DND-41 (cell line): ENCODE measurements at regions not wholly inside any gene's neighbourhood (a gene's known extent, or its start where the extent isn't known, plus 50 kb on each side); places are given as distances from the start of the nearest gene placed in this dataset.

ENCODE experiments used
- ATAC-seq: fragments of 200-7000 bp; cut with Tn5 transposase; 3 replicates; pipeline ENCODE4 v1.9.1; 2021; ENCODE audit warnings: low read depth; ENCODE audit not compliant: insufficient read depth
- DNase-seq: peaks from one replicate; pipeline ENCODE4 v3.0.0-alpha.2; 2020
- H2AFZ ChIP-seq: 2 replicates; pipeline ENCODE4 v1.6.0; 2012; ENCODE audit warnings: low read depth, low read length
- H3K27ac ChIP-seq: 2 replicates; pipeline ENCODE4 v1.5.1; 2012; ENCODE audit warnings: low read length, inconsistent platforms
- H3K27me3 ChIP-seq: fragments of 200-600 bp; sonication (generic); 2 replicates; pipeline ENCODE4 v1.6.0; 2012; ENCODE audit warnings: low read length, mild to moderate bottlenecking, inconsistent platforms; ENCODE audit not compliant: insufficient read depth, poor library complexity
- H3K36me3 ChIP-seq: 2 replicates; pipeline ENCODE4 v1.5.1; 2012; ENCODE audit warnings: low read length, inconsistent platforms; ENCODE audit not compliant: insufficient read depth
- H3K4me1 ChIP-seq: 2 replicates; pipeline ENCODE4 v1.5.1; 2012; ENCODE audit warnings: mild to moderate bottlenecking, low read length; ENCODE audit not compliant: insufficient read depth
- H3K4me2 ChIP-seq: 2 replicates; pipeline ENCODE4 v1.6.0; 2012; ENCODE audit warnings: mild to moderate bottlenecking, moderate library complexity, low read length, inconsistent platforms; ENCODE audit not compliant: insufficient read depth
- H3K4me3 ChIP-seq, 2 experiments: fragments of 200-600 bp in 1 of 2; shearing (Covaris generic) in 1 of 2; 2 replicates each; pipeline ENCODE4 v1.5.1; 2012 to 2016; ENCODE audit warnings: inconsistent platforms in 2 of 2, low read length in 2 of 2, mild to moderate bottlenecking in 2 of 2, low read depth in 1 of 2, moderate library complexity in 1 of 2
- H3K79me2 ChIP-seq: 2 replicates; pipeline ENCODE4 v1.6.0; 2012; ENCODE audit warnings: low read length, inconsistent platforms; ENCODE audit not compliant: insufficient read depth
- H3K9ac ChIP-seq: 2 replicates; pipeline ENCODE4 v1.6.0; 2012; ENCODE audit warnings: low read depth, mild to moderate bottlenecking, inconsistent platforms, low read length, moderate library complexity
- H3K9me3 ChIP-seq: 2 replicates; pipeline ENCODE4 v1.5.1; 2012; ENCODE audit warnings: low read length, moderate library complexity, mild to moderate bottlenecking, inconsistent platforms; ENCODE audit not compliant: insufficient read depth, severe bottlenecking
- H4K20me1 ChIP-seq: 2 replicates; pipeline ENCODE4 v1.6.0; 2012; ENCODE audit warnings: low read length; ENCODE audit not compliant: insufficient read depth
- EZH2 ChIP-seq: IDR thresholded peaks from 3 replicates; pipeline ENCODE4 v1.6.1; 2012; ENCODE audit warnings: borderline replicate concordance, low read depth, mild to moderate bottlenecking, moderate library complexity, low read length, inconsistent platforms; ENCODE audit not compliant: severe bottlenecking
- TF ChIP-seq, protein P1 (sequence below): IDR thresholded peaks from 2 replicates; pipeline ENCODE4 v1.5.1; 2012; ENCODE audit warnings: borderline replicate concordance, low read length, moderate library complexity, mild to moderate bottlenecking; ENCODE audit not compliant: poor library complexity, severe bottlenecking; ENCODE audit errors: extremely low read depth

DNA sequence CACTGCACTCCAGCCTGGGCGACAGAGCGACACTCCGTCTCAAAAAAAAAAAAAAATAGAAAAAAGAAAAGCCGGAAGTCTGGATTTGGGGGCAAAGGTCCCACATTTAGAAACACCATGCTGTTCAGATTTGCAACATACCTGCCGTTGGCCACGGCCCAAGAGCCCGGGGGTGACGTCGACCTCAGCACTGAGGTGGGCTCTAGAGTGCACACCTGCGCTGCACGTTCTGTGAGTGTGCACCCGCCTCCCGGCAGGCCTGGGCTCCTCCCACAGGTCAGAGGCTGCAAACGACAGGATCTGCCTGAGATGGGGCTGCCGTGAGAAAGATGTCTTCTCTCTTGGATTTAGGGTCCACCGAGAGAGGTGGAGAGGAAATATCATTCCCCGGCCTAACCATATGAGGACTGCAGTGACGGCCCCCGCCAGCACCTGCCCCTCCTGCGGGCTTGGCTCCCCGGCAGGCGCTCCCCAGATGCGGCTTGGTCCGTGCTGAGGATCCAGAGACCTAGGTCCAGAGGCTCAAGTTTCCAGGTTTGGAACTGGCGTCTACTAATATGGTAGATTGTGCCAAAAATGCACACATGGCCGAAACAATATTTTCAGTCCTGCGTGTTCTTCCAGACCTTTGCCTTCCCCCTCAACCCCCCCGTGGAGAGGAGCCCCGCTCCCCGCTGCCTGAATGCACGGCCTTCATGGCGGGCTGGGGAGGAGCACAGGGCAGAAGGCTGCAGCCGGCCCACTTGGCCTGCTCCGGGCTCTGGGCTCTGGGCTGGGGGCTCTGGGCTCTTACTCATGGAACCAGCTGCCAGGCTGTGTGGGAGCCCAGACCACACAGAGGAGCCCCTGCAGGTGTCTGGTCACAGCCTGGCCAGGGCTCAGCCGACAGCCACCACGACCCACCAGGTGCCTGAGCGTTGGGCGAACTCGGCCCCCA, 58.8 kb upstream of the FBRSL1 start:
- no peak for TF ChIP-seq EZH2
- TF ChIP-seq, protein P1, sequence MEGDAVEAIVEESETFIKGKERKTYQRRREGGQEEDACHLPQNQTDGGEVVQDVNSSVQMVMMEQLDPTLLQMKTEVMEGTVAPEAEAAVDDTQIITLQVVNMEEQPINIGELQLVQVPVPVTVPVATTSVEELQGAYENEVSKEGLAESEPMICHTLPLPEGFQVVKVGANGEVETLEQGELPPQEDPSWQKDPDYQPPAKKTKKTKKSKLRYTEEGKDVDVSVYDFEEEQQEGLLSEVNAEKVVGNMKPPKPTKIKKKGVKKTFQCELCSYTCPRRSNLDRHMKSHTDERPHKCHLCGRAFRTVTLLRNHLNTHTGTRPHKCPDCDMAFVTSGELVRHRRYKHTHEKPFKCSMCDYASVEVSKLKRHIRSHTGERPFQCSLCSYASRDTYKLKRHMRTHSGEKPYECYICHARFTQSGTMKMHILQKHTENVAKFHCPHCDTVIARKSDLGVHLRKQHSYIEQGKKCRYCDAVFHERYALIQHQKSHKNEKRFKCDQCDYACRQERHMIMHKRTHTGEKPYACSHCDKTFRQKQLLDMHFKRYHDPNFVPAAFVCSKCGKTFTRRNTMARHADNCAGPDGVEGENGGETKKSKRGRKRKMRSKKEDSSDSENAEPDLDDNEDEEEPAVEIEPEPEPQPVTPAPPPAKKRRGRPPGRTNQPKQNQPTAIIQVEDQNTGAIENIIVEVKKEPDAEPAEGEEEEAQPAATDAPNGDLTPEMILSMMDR, result no peak
- no peaks in the 10 kb centered on the region for H3K27me3 ChIP-seq

DNA sequence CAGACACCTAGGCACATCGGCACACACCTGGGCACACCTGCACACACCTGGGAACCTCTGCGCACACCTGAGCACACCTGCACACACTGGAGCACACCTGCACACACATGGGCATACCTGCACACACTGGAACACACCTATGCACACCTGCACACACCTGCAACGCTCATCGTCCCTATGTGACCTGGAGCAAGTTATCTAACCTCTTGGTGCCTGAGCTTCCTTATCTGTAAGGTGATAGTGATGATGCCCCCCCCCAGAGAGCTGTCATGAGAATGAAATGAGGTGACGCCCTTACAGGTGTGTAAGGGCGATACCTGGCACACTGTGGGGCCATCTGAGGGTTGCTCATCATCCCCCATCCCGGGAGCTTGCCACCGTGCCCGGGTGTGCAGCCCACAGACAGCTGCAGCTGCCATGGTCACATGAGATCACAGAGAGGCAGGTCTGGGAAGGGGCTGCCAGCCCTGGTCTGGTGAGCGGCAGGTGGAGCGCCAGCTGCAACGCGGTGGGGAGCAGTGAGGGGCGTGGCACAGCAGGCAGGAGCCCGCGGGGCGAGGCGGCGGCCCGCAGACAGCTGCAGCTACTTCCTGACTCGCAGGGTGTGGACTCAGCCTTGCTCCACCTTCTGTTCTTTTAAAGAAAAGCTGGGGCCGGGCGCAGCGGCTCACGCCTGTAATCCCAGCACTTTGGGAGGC, 59.9 kb upstream of the FBRSL1 start:
- ATAC-seq, result peak; percentile 89
- no peaks in the 10 kb centered on the region for H3K36me3 ChIP-seq
- no peaks in the 10 kb centered on the region for H3K9me3 ChIP-seq
- H3K4me2 ChIP-seq, result peak overlapping the region; percentile 0; the same call in 1 of the 2 replicates
- no peak for TF ChIP-seq EZH2
- TF ChIP-seq, protein P1, result no peak
- peaks cover 16% of the 10 kb centered on the region for H3K4me1 ChIP-seq
- no peaks in the 10 kb centered on the region for H3K79me2 ChIP-seq
- no peak overlapping the region for H3K9ac ChIP-seq
- peak; percentile 87 for DNase-seq
- no peak overlapping the region for H3K4me3 ChIP-seq
- no peak overlapping the region for H2AFZ ChIP-seq
- H4K20me1 ChIP-seq, result 0 out of 2 replicates have a peak, but pooled peaks cover 3% of the 10 kb centered on the region
- H3K27me3 ChIP-seq, result no peaks in the 10 kb centered on the region
- H3K27ac ChIP-seq, result no peak overlapping the region

More for the DNA sequence above, 58.8 kb upstream of the FBRSL1 start:
- Histone ChIP-seq H3K9ac (no peak overlapping the region), H3K36me3 (no peaks in the 10 kb centered on the region), H3K4me2 (no peak overlapping the region), H3K79me2 (no peaks in the 10 kb centered on the region), H3K4me3 (no peak overlapping the region), H3K9me3 (no peaks in the 10 kb centered on the region), H3K4me1 (peaks cover 16% of the 10 kb centered on the region), H2AFZ (no peak overlapping the region), H3K27ac (no peak overlapping the region), H4K20me1 (0 out of 2 replicates have a peak, but pooled peaks cover 3% of the 10 kb centered on the region)
- ATAC-seq (no peak), DNase-seq (no peak)

DNA sequence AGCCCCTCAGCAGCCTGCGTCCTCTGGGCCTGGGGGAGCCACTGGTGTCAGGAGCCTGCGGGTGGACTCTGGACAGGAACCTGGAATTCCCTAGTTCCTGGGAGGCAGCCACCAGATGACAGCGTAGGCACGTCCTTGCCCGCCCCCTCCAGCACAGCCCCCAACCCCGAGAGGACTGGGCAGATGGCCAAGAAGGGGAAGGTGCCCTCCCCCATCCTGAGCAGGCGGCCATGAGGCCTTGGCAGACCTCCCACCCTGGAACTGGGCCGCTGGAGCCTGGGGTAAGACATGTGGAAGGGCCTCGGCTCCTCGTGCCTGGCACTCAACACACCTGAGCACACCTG, 60.4 kb upstream of the FBRSL1 start:
- Histone ChIP-seq H3K36me3 (no peaks in the 10 kb centered on the region), H3K27me3 (no peaks in the 10 kb centered on the region), H2AFZ (no peak overlapping the region), H3K4me2 (no peak overlapping the region), H3K27ac (no peak overlapping the region), H3K4me3 (no peak overlapping the region), H3K4me1 (peaks cover 16% of the 10 kb centered on the region), H3K9ac (no peak overlapping the region), H4K20me1 (0 out of 2 replicates have a peak, but pooled peaks cover 3% of the 10 kb centered on the region), H3K9me3 (no peaks in the 10 kb centered on the region), H3K79me2 (no peaks in the 10 kb centered on the region)
- DNase-seq (no peak), ATAC-seq (no peak)
- TF ChIP-seq EZH2, result no peak
- TF ChIP-seq, protein P1, result no peak
